SK-N-DZ (cell line): ENCODE measurements at regions not wholly inside any gene's neighbourhood (a gene's known extent, or its start where the extent isn't known, plus 50 kb on each side); places are given as distances from the start of the nearest gene placed in this dataset.

Source experiments
- DNase-seq: peaks from one replicate; pipeline ENCODE4 v3.0.0-alpha.2; 2015; ENCODE audit warnings: low spot score

DNA sequence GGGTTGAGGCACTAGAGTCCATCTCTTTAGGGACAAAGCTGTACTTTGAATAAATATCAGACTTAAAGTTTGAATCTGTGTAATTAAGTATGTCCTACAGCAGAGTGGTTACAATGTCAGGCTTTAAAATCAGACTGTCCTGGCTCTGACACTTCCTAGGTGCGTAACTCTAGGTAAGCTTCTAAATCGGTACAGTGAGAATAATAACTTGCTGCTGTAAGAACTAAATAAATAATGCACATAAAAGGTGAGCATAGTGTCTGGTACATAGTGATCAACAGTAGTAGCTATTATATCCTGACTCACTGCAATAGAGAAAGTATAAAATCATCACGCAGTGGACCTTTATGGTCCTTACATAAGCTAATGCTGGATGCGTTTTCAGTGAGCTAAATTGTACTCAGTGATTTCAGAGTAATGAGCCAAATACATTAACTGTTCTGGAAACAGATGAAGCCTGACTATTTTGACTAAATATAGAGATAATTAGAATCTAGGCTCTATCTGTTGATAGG is 72.2 kb upstream of the PDK4 start:
- DNase-seq = no peak

DNA sequence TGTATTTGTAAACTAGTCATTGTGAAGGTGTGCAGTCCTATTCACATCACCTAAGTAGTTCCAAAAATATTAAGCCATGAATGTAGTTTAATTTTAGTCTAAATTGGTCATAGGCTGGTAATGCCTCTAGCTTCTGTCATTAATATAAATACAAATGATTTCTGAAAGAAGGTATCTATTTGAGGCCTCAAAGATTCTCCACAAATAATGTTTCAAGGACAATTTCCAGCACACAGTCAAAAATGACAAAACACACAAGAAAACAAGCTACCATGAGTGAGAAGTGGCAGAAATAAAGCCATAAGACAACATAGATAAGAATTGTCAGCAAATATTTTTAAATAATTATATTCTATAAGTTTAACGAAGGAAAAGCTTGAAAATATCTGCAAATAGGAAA is 66.7 kb upstream of the PDK4 start:
- no peak for DNase-seq

DNA sequence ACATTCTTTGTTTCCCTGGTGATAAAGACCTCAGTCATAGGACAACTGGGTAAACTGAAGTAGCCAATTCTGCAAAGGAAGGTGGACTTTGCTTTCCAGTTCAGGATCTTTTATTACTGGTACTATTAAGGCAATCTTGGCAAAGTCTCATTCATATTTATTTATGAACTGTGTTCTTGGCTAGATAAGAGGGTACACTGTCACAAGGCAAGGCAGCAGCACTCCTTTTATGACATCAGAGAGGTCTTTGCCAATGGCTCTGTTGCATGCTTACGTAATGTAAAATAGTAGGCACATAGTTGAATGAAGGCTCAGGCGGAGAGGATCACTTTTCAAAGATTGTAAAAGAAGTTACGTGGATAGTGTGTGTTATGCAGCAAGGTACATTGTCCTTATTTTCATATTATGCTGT is 63.7 kb upstream of the PDK4 start:
- no peak for DNase-seq

DNA sequence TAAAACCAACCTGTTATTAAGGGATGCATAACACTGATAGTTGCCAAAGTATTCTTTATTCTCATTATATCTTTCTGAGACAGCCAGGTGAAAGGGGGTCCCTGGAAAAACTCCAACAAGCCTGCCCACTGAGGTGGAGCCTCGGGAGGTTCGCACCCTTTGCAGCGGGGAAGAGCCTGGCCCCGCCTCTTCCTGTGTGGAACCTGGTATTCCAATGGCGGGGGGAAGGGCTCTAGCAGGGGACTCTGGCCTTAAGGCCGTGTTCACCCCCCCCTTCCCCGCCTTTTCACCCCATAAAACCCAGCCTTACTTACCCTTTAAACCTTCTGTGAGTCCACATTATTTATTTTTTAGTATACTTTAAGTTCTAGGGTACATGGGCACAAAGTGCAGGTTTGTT is 62.4 kb upstream of the PDK4 start:
- no peak for DNase-seq

DNA sequence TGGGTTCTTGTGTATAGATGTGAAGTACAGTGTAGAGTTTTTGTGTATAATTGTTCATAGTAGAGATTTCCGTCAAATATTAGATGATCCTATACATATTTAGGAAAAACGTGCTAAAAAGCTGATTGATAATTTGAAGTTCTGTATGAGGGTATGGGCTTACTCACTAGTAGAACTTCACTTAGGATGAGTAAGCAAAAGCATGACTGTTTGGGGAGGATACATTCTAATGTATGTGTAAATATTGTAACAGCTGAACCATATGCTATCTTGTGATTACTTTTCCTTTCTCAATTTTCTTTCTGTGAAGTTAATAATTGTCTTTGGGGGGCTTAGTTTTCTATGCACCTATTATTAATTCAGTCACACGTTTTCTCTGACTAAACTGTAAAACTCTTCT is 53.2 kb upstream of the PDK4 start:
- no peak for DNase-seq

DNA sequence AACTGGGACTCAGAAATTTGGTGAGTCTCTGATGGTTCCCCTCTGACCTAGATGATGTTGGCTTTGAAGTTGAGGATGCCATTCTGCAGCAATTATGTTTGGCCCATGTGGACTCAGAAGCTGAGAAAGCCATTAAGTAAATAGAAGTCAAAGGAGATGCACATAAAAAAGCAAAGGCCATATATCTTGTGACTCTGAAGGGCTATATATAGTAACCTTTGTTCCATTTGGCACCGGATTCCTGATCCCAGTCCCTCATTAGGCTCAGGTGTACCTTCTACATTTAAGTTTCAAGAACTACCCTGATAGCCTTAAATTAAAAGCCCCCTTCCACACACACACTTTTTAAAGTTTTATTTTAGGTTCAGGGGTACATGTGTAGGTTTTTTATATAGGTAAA is 50.0 kb upstream of the PDK4 start:
- DNase-seq = no peak
